Natural killer cell treated with Interleukin-12 subunit alpha and Interleukin-12 subunit beta and Interleukin-15 and Interleukin-18, amount 100 ng/mL, for 72 hours (primary cell): ENCODE measurements at regions not wholly inside any gene's neighbourhood (a gene's known extent, or its start where the extent isn't known, plus 50 kb on each side); places are given as distances from the start of the nearest gene placed in this dataset.
A peak's percentile ranks its signal among the peaks of the same experiment; 100 is the strongest.

ENCODE experiments used
- ATAC-seq, 2 donors: fragments of 150-1000 bp; cut with Tn5 transposase in 1 of 2; sonication (Bioruptor Pico), chemical (Tn5 transposase) in 1 of 2; 2 replicates each; pipeline ENCODE4 v1.10.0; 2021
- DNase-seq: peaks from one replicate; pipeline ENCODE4 v3.0.0; 2022; ENCODE audit warnings: low spot score
- H3K27ac Mint-ChIP-seq, 2 donors: 1 replicate in 1 of 2; 2 replicates in 1 of 2; pipeline ENCODE4 v1.8.0; 2022; ENCODE audit warnings: mixed read lengths in 2 of 2, mild to moderate bottlenecking in 1 of 2, moderate library complexity in 1 of 2
- H3K27me3 Mint-ChIP-seq, 2 donors: 1 replicate in 1 of 2; 2 replicates in 1 of 2; pipeline ENCODE4 v1.8.0; 2022; ENCODE audit warnings: mixed read lengths in 2 of 2
- H3K36me3 Mint-ChIP-seq: one replicate; pipeline ENCODE4 v1.8.0; 2022; ENCODE audit warnings: mixed read lengths
- H3K4me1 Mint-ChIP-seq, 2 donors: 1 replicate in 1 of 2; 2 replicates in 1 of 2; pipeline ENCODE4 v1.8.0; 2022; ENCODE audit warnings: low read depth in 2 of 2, mixed read lengths in 2 of 2, mild to moderate bottlenecking in 1 of 2
- H3K4me3 Mint-ChIP-seq: one replicate; pipeline ENCODE4 v1.8.0; 2022; ENCODE audit warnings: mixed read lengths
- H3K9me3 Mint-ChIP-seq: 2 replicates; pipeline ENCODE4 v1.8.0; 2022; ENCODE audit warnings: mixed read lengths

GRCh38 chr14:49997991-49998390, 105.1 kb downstream of the ARF6 start:
- ATAC-seq (no peak), DNase-seq (no peak)
- H3K36me3 Mint-ChIP-seq = no peaks in the 10 kb centered on the region
- peak overlapping the region; percentile 97 to 99 for H3K27ac Mint-ChIP-seq
- H3K4me1 Mint-ChIP-seq = peaks cover 54 to 56% of the 10 kb centered on the region in 2 donors
- H3K9me3 Mint-ChIP-seq = no peaks in the 10 kb centered on the region
- peak overlapping the region; percentile 29 for H3K4me3 Mint-ChIP-seq
- H3K27me3 Mint-ChIP-seq = no peaks in the 10 kb centered on the region

- H3K4me3 Mint-ChIP-seq = peak overlapping the region; percentile 91
- no peaks in the 10 kb centered on the region for H3K27me3 Mint-ChIP-seq
- H3K4me1 Mint-ChIP-seq = peaks cover 53 to 60% of the 10 kb centered on the region in 2 donors
- no peaks in the 10 kb centered on the region for H3K36me3 Mint-ChIP-seq
- peak; percentile 95 for DNase-seq
- H3K9me3 Mint-ChIP-seq = no peaks in the 10 kb centered on the region
- peak; percentile 78 to 80 for ATAC-seq
- H3K27ac Mint-ChIP-seq = peak overlapping the region; percentile 97 to 99
Measured at GRCh38 chr14:49999146-49999761, 106.4 kb downstream of the ARF6 start.

GRCh38 chr14:49999826-50000379, 107.0 kb downstream of the ARF6 start:
- peaks cover 53 to 63% of the 10 kb centered on the region in 2 donors for H3K4me1 Mint-ChIP-seq
- H3K36me3 Mint-ChIP-seq = no peaks in the 10 kb centered on the region
- DNase-seq (no peak), ATAC-seq (no peak)
- peak overlapping the region; percentile 97 to 99 for H3K27ac Mint-ChIP-seq
- H3K27me3 Mint-ChIP-seq = no peaks in the 10 kb centered on the region
- H3K4me3 Mint-ChIP-seq = peak overlapping the region; percentile 91
- no peaks in the 10 kb centered on the region for H3K9me3 Mint-ChIP-seq

DNA sequence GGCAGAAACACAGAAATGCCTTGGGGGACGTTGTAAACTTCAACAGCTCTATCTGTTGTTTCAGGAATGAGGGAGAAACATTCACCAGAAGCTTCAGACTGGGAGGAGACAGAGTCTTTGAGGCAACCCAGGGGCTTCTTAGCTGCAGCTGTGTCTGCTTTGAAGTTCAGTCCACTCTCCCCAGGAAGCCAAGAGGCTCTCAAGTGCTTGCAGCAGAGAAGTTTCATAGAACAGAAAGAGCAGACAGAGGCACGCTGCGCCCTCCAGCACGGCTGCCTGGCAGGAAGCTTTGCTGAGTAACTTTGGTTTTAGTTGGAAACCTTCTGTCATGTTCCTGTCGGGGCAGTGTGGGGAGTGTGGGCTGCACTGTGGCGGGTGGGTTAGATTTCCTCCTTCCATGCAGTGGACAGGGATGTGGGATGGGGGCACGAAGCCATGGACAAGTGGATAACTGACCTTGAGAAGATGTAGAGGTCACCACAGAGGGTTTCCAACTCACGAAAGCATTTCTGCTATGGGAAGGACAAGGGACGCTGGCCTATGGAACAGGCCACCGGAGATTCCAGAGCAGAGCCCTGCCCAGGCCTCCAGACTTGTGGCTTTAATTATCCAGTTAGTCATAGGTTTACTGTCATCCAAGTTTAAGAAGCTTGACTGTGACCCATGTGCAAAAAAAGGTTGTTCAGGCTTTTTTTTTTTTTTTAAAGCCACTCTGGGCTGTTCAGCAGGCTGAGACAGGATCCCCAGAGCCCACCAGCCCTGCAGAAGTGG, 107.7 kb downstream of the ARF6 start:
- H3K36me3 Mint-ChIP-seq = no peaks in the 10 kb centered on the region
- peak; percentile 26 to 45 for ATAC-seq
- peak overlapping the region; percentile 97 to 99 for H3K27ac Mint-ChIP-seq
- no peaks in the 10 kb centered on the region for H3K27me3 Mint-ChIP-seq
- H3K4me3 Mint-ChIP-seq = peak overlapping the region; percentile 91
- no peaks in the 10 kb centered on the region for H3K9me3 Mint-ChIP-seq
- peak; percentile 89 for DNase-seq
- H3K4me1 Mint-ChIP-seq = peaks cover 56 to 69% of the 10 kb centered on the region in 2 donors

- Mint-ChIP-seq H3K9me3 (no peaks in the 10 kb centered on the region), H3K4me1 (peaks cover 56 to 69% of the 10 kb centered on the region in 2 donors), H3K36me3 (no peaks in the 10 kb centered on the region), H3K27me3 (no peaks in the 10 kb centered on the region), H3K4me3 (peak overlapping the region; percentile 91), H3K27ac (peak overlapping the region; percentile 97 to 99)
- ATAC-seq = peak; percentile 55 to 71
- peak; percentile 77 for DNase-seq
Measured at GRCh38 chr14:50001151-50001998, 108.5 kb downstream of the ARF6 start.

DNA sequence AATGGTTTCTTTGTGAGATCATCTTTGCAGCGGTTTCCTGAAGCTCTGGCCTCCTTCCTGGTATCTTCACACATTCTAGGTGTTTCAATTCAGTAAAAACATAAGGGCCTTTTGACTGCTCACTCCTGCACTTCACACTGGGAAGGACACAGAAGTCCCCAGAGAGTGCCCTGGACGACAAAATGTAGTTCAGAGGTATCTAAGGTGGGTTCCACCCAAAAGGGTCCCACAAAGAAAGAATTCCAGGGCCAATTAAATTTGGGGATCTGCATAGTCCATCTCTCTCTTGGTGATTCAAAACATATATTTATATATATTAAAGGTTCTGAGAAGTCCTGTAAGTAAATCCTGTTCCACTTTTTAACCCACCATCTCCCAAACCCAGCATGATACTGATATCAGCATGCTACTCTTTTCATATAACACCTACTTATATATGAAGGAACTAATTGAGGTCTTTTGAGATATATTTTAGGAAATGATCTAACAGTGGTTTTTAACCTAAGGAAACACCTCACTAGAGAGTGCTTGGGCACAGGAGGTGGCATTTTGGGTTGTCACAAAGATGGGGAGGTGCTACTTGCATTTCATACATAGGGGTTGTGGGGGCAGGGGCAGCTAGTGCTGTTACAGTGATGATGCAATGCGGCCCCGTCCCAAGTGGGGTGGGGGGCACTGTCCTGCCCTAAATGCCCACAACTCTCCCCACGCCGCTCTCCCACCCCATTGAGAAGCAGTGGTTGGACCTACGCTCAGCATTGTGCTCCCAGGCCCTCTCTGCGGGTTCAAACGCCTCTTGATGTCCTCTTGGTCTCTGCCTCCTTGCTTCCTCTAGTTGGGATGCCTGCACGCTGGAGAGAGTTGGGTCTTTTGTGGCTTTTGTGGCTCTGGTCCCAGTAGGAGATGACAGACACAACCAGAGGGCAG, 109.4 kb downstream of the ARF6 start:
- Mint-ChIP-seq H3K36me3 (no peaks in the 10 kb centered on the region), H3K4me3 (peak overlapping the region; percentile 91), H3K27ac (peak overlapping the region; percentile 97 to 99), H3K9me3 (no peaks in the 10 kb centered on the region), H3K27me3 (no peaks in the 10 kb centered on the region), H3K4me1 (peaks cover 52 to 69% of the 10 kb centered on the region in 2 donors)
- peak; percentile 55 to 59 for ATAC-seq
- DNase-seq = peak; percentile 92

DNA sequence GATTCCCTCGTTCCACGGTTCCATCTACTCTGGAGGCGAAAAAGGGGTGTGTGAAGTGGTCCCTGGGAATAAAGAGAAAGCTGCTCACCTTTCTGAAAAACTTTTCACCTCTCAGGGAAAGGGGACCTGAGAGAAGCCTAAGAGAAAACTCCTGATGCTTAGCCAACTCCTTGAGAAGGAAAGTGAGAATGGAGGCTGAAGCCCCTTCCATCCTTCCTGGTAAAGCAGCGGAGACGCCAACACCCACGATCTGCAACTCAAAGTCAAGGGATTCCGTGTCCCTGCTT, 110.0 kb downstream of the ARF6 start:
- DNase-seq (no peak), ATAC-seq (no peak)
- H3K4me3 Mint-ChIP-seq = peak overlapping the region; percentile 91
- no peaks in the 10 kb centered on the region for H3K36me3 Mint-ChIP-seq
- H3K9me3 Mint-ChIP-seq = no peaks in the 10 kb centered on the region
- peaks cover 46 to 63% of the 10 kb centered on the region in 2 donors for H3K4me1 Mint-ChIP-seq
- H3K27ac Mint-ChIP-seq = peak overlapping the region; percentile 97 to 99
- H3K27me3 Mint-ChIP-seq = no peaks in the 10 kb centered on the region

GRCh38 chr14:50003213-50004021, 110.5 kb downstream of the ARF6 start:
- no peaks in the 10 kb centered on the region for H3K27me3 Mint-ChIP-seq
- peak; percentile 95 for DNase-seq

DNA sequence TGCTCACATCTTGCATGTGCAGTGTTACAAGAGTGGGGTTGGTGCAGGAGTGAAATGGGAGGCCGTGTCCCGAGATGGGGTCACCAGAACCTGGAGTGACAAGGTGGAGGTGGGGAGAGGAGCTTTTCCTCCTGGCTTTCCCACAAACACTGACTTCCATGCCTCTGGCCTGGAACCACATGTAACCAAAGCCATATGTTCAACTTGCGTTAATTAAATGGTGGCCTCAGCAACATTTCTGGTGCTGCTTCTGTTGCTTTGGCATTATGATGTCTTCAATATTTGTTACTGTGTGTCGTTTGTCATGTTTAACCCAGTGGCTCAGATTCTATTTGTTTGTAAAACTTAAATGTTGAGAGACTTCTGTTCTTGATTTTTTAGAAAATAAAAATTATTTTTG, 110.2 kb downstream of the VCPKMT start:
- H3K36me3 Mint-ChIP-seq = peaks cover 9% of the 10 kb centered on the region
- peak overlapping the region in 1 of 2 donors; percentile 11 for H3K27ac Mint-ChIP-seq
- DNase-seq (no peak), ATAC-seq (no peak)
- H3K4me3 Mint-ChIP-seq = no peak overlapping the region
- no peaks in the 10 kb centered on the region for H3K9me3 Mint-ChIP-seq
- no peaks in the 10 kb centered on the region for H3K27me3 Mint-ChIP-seq
- peaks cover 26 to 38% of the 10 kb centered on the region in 2 donors for H3K4me1 Mint-ChIP-seq

More at GRCh38 chr14:50003213-50004021, 110.5 kb downstream of the ARF6 start:
- no peaks in the 10 kb centered on the region for H3K9me3 Mint-ChIP-seq
- peak overlapping the region; percentile 91 for H3K4me3 Mint-ChIP-seq
- H3K36me3 Mint-ChIP-seq = no peaks in the 10 kb centered on the region
- ATAC-seq = peak; percentile 58 to 70
- H3K4me1 Mint-ChIP-seq = peaks cover 44 to 57% of the 10 kb centered on the region in 2 donors
- peak overlapping the region; percentile 97 to 99 for H3K27ac Mint-ChIP-seq

- Mint-ChIP-seq H3K27ac (no peak overlapping the region), H3K27me3 (no peaks in the 10 kb centered on the region), H3K4me1 (peaks cover 19 to 28% of the 10 kb centered on the region in 2 donors), H3K36me3 (peaks cover 9% of the 10 kb centered on the region), H3K9me3 (no peaks in the 10 kb centered on the region), H3K4me3 (no peak overlapping the region)
- DNase-seq = no peak
- no peak for ATAC-seq
Measured at GRCh38 chr14:50007123-50007903, 109.1 kb downstream of the VCPKMT start.

GRCh38 chr14:50008562-50008961, 107.8 kb downstream of the VCPKMT start:
- no peaks in the 10 kb centered on the region for H3K27me3 Mint-ChIP-seq
- DNase-seq (no peak), ATAC-seq (no peak)
- peak overlapping the region in 1 of 2 donors; percentile 92 for H3K27ac Mint-ChIP-seq
- H3K4me3 Mint-ChIP-seq = no peak overlapping the region
- peaks cover 9% of the 10 kb centered on the region for H3K36me3 Mint-ChIP-seq
- H3K9me3 Mint-ChIP-seq = no peaks in the 10 kb centered on the region
- H3K4me1 Mint-ChIP-seq = peaks cover 15 to 28% of the 10 kb centered on the region in 2 donors
